ENCODE measurements at regions not wholly inside any gene's neighbourhood (a gene's known extent, or its start where the extent isn't known, plus 50 kb on each side); places are given as distances from the start of the nearest gene placed in this dataset.

DNA sequence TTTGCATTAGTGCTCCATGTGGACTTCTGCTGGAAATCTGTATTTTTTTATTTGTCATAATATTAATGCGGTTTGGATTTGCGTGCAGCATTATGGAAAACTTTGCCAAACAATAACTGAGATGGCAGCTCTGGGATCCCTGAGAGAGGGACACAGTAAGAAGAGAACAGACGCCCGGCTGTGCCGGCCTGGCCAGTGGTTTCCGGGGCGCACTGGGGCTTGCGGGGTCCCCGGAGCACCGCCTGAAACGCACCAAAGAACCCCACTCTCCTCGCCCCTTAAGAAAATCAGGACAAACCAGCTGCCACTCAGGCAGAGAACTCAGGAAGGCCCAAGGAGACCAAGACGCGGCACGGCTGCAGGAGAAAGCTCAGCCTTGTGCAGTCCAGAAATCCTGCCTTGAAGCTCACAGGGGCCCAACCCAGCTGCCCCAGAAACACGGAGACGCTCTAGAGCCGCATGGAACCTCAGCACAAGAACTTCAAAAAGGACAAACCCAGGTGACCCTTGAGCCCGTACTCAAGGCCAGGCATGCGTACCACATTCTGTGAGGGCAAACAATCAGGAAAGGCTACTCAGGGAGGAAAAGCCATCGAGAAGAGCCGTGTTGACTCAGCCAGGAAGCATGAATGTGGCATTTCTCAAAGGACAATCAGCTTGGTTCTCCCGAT lies 226.5 kb upstream of the CDYL start:
- TF ChIP-seq, protein P1, sequence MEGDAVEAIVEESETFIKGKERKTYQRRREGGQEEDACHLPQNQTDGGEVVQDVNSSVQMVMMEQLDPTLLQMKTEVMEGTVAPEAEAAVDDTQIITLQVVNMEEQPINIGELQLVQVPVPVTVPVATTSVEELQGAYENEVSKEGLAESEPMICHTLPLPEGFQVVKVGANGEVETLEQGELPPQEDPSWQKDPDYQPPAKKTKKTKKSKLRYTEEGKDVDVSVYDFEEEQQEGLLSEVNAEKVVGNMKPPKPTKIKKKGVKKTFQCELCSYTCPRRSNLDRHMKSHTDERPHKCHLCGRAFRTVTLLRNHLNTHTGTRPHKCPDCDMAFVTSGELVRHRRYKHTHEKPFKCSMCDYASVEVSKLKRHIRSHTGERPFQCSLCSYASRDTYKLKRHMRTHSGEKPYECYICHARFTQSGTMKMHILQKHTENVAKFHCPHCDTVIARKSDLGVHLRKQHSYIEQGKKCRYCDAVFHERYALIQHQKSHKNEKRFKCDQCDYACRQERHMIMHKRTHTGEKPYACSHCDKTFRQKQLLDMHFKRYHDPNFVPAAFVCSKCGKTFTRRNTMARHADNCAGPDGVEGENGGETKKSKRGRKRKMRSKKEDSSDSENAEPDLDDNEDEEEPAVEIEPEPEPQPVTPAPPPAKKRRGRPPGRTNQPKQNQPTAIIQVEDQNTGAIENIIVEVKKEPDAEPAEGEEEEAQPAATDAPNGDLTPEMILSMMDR (IDR thresholded peaks at IDR 0.05) = no peak
- ATAC-seq = no peak
- intact Hi-C loops (cut with DNase I) = no loop called here

DNA sequence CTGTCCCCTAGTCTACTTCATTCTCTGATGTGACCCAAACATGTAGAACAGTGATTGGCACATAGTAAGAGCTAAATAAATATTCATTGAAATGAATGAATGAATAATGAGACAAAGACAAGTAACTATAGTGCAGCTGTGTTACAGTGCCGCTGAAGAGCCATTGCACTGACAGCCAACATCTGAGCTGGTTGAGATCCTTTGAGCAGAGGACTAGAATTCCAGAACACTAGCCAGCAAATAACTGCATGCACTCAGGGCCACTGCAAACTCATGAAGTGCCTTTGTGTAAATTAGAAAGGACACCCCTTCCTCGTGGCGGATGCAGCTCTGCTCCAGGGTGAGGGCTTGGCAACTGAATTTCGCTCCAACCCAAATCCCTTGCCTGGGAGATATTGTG lies 230.3 kb upstream of the CDYL start:
- Histone ChIP-seq H3K4me1 (no peaks in the 10 kb centered on the region), H3K27ac (no peak overlapping the region), H3K9me3 (no peaks in the 10 kb centered on the region), H3K4me3 (no peak overlapping the region), H3K27me3 (ENCODE audit: low read depth) (no peaks in the 10 kb centered on the region), H3K36me3 (no peaks in the 10 kb centered on the region)
- TF ChIP-seq, protein P1 (IDR thresholded peaks at IDR 0.05) = no peak
- DNase-seq = no peak
- intact Hi-C loops (cut with DNase I) = no loop called here
- peak in 1 of 2 donors; percentile 33 for ATAC-seq

More for the DNA sequence above, 226.5 kb upstream of the CDYL start:
- Histone ChIP-seq H3K4me3 (no peak overlapping the region), H3K36me3 (no peaks in the 10 kb centered on the region), H3K27me3 (ENCODE audit: low read depth) (no peaks in the 10 kb centered on the region), H3K4me1 (no peaks in the 10 kb centered on the region), H3K9me3 (no peaks in the 10 kb centered on the region), H3K27ac (no peak overlapping the region)
- DNase-seq = no peak

DNA sequence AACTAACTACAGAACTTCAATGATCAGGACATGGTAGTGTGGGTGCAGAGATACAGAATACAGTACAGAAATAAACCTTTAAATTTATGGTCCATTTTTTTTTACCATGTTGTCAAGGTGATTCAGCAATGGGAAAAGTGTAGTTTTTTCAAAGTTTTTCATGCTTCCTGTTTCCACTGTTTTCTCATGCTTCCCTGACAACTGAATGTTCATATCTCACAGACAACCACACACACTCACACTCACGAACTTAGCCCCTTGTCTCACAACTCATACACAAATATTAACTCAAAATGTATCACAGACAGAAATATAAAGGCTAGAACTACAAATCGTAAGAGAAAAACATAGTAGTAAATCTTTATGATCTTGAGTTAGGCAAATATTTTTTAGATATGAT lies 232.6 kb upstream of the CDYL start:
- ATAC-seq (no peak), DNase-seq (no peak)
- intact Hi-C loops (cut with DNase I) = no loop called here
- Histone ChIP-seq H3K9me3 (no peaks in the 10 kb centered on the region), H3K4me1 (no peaks in the 10 kb centered on the region), H3K27ac (no peak overlapping the region), H3K36me3 (no peaks in the 10 kb centered on the region), H3K27me3 (ENCODE audit: low read depth) (no peaks in the 10 kb centered on the region), H3K4me3 (no peak overlapping the region)
- TF ChIP-seq, protein P1 (IDR thresholded peaks at IDR 0.05) = no peak

DNA sequence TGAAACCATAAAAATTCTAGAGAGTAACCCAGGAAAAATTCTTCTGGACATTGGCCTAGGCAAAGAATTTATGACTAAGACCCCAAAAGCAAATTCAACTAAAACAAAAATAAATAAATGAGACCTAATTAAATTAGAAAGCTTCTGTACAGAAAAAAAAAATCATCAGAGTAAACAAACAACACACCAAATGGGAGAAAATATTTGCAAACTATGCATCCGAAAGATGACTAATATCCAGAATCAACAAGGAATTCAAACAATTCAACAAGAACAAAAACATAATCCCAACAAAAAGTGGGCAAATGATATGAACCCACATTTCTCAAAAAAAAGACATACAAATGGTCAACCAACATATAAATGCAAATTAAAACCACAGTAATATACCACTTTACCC lies 242.6 kb upstream of the CDYL start:
- H3K4me1 ChIP-seq = no peaks in the 10 kb centered on the region
- intact Hi-C loops (cut with DNase I) = no loop called here
- ATAC-seq (no peak), DNase-seq (no peak)
- TF ChIP-seq, protein P1 (IDR thresholded peaks at IDR 0.05) = no peak
- H3K9me3 ChIP-seq = peaks cover 6% of the 10 kb centered on the region
- no peaks in the 10 kb centered on the region for H3K36me3 ChIP-seq
- no peaks in the 10 kb centered on the region for H3K27me3 ChIP-seq (ENCODE audit: low read depth)
- no peak overlapping the region for H3K4me3 ChIP-seq
- H3K27ac ChIP-seq = no peak overlapping the region

DNA sequence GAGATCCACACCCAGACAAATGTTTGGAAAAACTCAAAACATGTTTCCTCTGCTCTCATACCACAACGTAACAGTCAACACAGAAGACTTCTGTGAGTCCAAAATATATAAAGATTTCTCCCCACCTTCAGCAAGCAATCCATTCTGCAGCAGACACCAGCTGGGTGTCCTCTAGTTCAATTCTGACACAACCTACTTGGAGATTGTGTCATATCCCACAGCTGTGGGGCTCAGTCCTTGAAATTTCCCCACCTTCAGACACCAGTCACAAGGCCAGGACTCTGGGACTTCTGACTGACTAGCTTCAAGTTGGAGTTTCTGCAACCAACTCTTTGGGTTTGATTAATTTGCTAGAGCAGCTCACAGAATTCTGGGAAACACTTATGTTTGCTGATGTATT lies 244.8 kb upstream of the CDYL start:
- Histone ChIP-seq H3K27me3 (ENCODE audit: low read depth) (no peaks in the 10 kb centered on the region), H3K36me3 (no peaks in the 10 kb centered on the region), H3K9me3 (peaks cover 7% of the 10 kb centered on the region), H3K27ac (no peak overlapping the region), H3K4me3 (no peak overlapping the region), H3K4me1 (no peaks in the 10 kb centered on the region)
- intact Hi-C loops (cut with DNase I) = no loop called here
- TF ChIP-seq, protein P1 (IDR thresholded peaks at IDR 0.05) = no peak
- no peak for DNase-seq
- no peak for ATAC-seq
